NCI-H446 treated with DMSO at 0.1 percent for 48 hours (cell line): ENCODE measurements at regions not wholly inside any gene's neighbourhood (a gene's known extent, or its start where the extent isn't known, plus 50 kb on each side); places are given as distances from the start of the nearest gene placed in this dataset.

Experiments used
- DNase-seq: peaks from one replicate; lab custom pipeline; 2025; lab: John Stamatoyannopoulos, UW

- DNase-seq: no peak
Measured at GRCh38 chr19:5216141-5216847, 124.3 kb downstream of the PTPRS start.

- DNase-seq: no peak
Measured at GRCh38 chr19:5215431-5215830, 125.2 kb downstream of the PTPRS start.

- DNase-seq: no peak
Measured at GRCh38 chr19:5214902-5215301, 125.7 kb downstream of the PTPRS start.

- DNase-seq: no peak
Measured at GRCh38 chr19:5214371-5214770, 126.2 kb downstream of the PTPRS start.

- no peak for DNase-seq
Measured at GRCh38 chr19:5213667-5214066, 126.9 kb downstream of the PTPRS start.

- no peak for DNase-seq
Measured at GRCh38 chr19:5212101-5212500, 128.5 kb downstream of the PTPRS start.

- no peak for DNase-seq
Measured at GRCh38 chr19:5211217-5211822, 129.3 kb downstream of the PTPRS start.

- no peak for DNase-seq
Measured at GRCh38 chr19:5210556-5210955, 130.1 kb downstream of the PTPRS start.

- DNase-seq: no peak
Measured at GRCh38 chr19:5207806-5208205, 132.8 kb downstream of the PTPRS start.

GRCh38 chr19:5206751-5207075, 133.9 kb downstream of the PTPRS start:
- no peak for DNase-seq

GRCh38 chr19:5205937-5206750, 134.5 kb downstream of the PTPRS start:
- DNase-seq: no peak

- DNase-seq: no peak
Measured at GRCh38 chr19:5205381-5205780, 135.2 kb downstream of the PTPRS start.

- DNase-seq: no peak
Measured at GRCh38 chr19:5204212-5204611, 136.4 kb downstream of the PTPRS start.
